ENCODE measurements at regions not wholly inside any gene's neighbourhood (a gene's known extent, or its start where the extent isn't known, plus 50 kb on each side); places are given as distances from the start of the nearest gene placed in this dataset.

DNA sequence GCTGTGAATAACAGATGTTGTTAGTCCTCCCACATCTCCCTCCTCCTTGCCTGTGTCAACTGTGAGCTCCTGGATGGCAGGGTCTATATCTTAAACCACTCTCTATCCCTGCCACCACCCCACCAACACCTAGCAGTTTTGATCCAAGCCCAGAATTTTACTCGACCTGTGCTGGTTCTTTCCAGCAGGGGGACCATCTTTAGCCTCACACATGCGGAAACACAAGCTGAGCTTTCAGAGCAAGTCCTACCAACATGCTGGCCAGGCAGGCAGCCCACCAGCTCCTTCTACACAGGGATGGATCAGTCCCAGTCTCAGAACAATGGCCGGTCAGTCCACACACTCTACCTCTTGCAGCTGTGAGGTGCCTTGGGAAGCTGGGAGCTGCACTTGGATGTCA, 231.5 kb downstream of the NXPE2 start:
- H3K4me3 ChIP-seq (ENCODE audit: insufficient read depth, low read length), result no peak overlapping the region
- H3K27ac ChIP-seq (ENCODE audit: low read depth, low read length), result no peak overlapping the region
- no peaks in the 10 kb centered on the region for H3K36me3 ChIP-seq (ENCODE audit: insufficient read depth, low read length)
- no peaks in the 10 kb centered on the region for H3K27me3 ChIP-seq (ENCODE audit: insufficient read depth, low read length)
- no peak for DNase-seq (ENCODE audit: insufficient read length, low spot score, missing footprints)
- no peaks in the 10 kb centered on the region for H3K79me2 ChIP-seq (ENCODE audit: insufficient read depth, low read length)
- no peak overlapping the region for H3K4me2 ChIP-seq (ENCODE audit: insufficient read depth, low read length)
- TF ChIP-seq, protein P1, sequence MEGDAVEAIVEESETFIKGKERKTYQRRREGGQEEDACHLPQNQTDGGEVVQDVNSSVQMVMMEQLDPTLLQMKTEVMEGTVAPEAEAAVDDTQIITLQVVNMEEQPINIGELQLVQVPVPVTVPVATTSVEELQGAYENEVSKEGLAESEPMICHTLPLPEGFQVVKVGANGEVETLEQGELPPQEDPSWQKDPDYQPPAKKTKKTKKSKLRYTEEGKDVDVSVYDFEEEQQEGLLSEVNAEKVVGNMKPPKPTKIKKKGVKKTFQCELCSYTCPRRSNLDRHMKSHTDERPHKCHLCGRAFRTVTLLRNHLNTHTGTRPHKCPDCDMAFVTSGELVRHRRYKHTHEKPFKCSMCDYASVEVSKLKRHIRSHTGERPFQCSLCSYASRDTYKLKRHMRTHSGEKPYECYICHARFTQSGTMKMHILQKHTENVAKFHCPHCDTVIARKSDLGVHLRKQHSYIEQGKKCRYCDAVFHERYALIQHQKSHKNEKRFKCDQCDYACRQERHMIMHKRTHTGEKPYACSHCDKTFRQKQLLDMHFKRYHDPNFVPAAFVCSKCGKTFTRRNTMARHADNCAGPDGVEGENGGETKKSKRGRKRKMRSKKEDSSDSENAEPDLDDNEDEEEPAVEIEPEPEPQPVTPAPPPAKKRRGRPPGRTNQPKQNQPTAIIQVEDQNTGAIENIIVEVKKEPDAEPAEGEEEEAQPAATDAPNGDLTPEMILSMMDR (IDR thresholded peaks at IDR 0.05; ENCODE audit: extremely low read depth, low read depth, low read length), result no peak
- no peaks in the 10 kb centered on the region for H4K20me1 ChIP-seq (ENCODE audit: insufficient read depth, low read length)
- H3K9me3 ChIP-seq (ENCODE audit: low read depth, low read length), result no peaks in the 10 kb centered on the region
- no peak overlapping the region for H2AFZ ChIP-seq (ENCODE audit: low read length)
- H3K4me1 ChIP-seq (ENCODE audit: insufficient read depth, low read length), result no peaks in the 10 kb centered on the region

DNA sequence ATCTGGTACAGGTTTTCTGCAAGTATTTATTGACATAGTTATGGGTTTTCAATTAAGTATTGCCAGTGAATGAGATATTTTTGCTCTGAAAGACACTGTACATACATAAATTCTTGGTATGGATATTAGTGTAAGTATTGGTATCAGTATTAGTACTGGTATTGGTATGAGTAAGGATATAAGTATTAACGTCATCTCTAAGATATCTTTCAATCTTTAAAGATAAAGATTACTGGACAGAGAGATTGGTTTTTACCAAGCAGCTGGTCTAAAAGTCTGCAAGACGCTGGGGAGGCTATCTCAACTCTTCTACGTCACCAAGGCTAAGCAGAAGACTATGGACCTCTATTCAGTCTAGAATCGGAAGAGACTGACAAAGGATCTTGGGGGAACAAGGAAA, 234.5 kb downstream of the NXPE2 start:
- no peak for DNase-seq (ENCODE audit: insufficient read length, low spot score, missing footprints)
- TF ChIP-seq, protein P1 (IDR thresholded peaks at IDR 0.05; ENCODE audit: extremely low read depth, low read depth, low read length), result no peak
- Histone ChIP-seq H3K4me2 (ENCODE audit: insufficient read depth, low read length) (no peak overlapping the region), H3K9me3 (ENCODE audit: low read depth, low read length) (no peaks in the 10 kb centered on the region), H3K4me3 (ENCODE audit: insufficient read depth, low read length) (no peak overlapping the region), H3K36me3 (ENCODE audit: insufficient read depth, low read length) (no peaks in the 10 kb centered on the region), H3K4me1 (ENCODE audit: insufficient read depth, low read length) (no peaks in the 10 kb centered on the region), H3K27me3 (ENCODE audit: insufficient read depth, low read length) (no peaks in the 10 kb centered on the region), H3K79me2 (ENCODE audit: insufficient read depth, low read length) (no peaks in the 10 kb centered on the region), H2AFZ (ENCODE audit: low read length) (no peak overlapping the region), H3K27ac (ENCODE audit: low read depth, low read length) (no peak overlapping the region), H4K20me1 (ENCODE audit: insufficient read depth, low read length) (no peaks in the 10 kb centered on the region)

DNA sequence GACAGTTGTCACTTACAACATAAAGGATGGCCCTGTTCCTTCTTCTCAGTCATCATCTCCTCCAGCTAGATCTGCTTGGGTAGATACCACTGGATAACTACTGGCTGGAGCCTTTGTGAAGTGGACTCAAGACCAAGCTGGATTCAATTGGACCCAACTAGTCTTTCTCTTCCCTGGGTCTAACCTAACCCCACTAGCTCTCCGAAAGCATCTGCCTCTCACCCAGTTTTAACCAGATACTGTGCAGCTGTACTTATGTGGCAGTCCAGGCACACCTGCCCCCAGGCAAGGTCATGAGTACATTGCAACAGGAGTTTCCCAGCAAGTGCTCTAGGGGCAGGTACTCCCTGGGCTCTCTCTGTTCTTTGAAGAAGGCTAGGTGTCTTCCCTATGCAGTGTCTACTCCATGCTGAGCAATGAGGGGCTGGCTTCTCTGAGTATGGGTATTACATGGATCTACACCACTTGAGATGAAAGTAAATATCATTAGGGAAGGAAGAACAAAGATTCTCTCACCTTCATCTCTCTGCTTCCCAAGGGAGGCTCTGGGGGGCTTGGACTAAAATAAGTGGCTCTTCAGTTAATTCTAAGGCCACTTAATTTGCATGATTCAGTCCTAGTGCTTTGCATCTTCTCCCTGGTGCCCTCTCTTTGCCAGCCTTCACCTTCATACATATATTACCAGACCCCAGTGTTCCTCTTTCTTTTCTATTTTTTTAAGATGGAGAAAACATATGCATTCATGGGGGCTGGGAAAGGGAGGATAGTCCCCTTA, 236.1 kb downstream of the NXPE2 start:
- Histone ChIP-seq H3K36me3 (ENCODE audit: insufficient read depth, low read length) (no peaks in the 10 kb centered on the region), H3K4me3 (ENCODE audit: insufficient read depth, low read length) (no peak overlapping the region), H2AFZ (ENCODE audit: low read length) (no peak overlapping the region), H3K27me3 (ENCODE audit: insufficient read depth, low read length) (no peaks in the 10 kb centered on the region), H3K9me3 (ENCODE audit: low read depth, low read length) (no peaks in the 10 kb centered on the region), H3K4me1 (ENCODE audit: insufficient read depth, low read length) (no peaks in the 10 kb centered on the region), H4K20me1 (ENCODE audit: insufficient read depth, low read length) (no peaks in the 10 kb centered on the region), H3K4me2 (ENCODE audit: insufficient read depth, low read length) (no peak overlapping the region), H3K79me2 (ENCODE audit: insufficient read depth, low read length) (no peaks in the 10 kb centered on the region), H3K27ac (ENCODE audit: low read depth, low read length) (no peak overlapping the region)
- TF ChIP-seq, protein P1 (IDR thresholded peaks at IDR 0.05; ENCODE audit: extremely low read depth, low read depth, low read length), result no peak
- DNase-seq (ENCODE audit: insufficient read length, low spot score, missing footprints), result no peak

- no peaks in the 10 kb centered on the region for H3K36me3 ChIP-seq (ENCODE audit: insufficient read depth, low read length)
- peaks cover 4% of the 10 kb centered on the region for H3K9me3 ChIP-seq (ENCODE audit: low read depth, low read length)
- TF ChIP-seq, protein P1 (IDR thresholded peaks at IDR 0.05; ENCODE audit: extremely low read depth, low read depth, low read length), result no peak
- no peaks in the 10 kb centered on the region for H3K27me3 ChIP-seq (ENCODE audit: insufficient read depth, low read length)
- DNase-seq (ENCODE audit: insufficient read length, low spot score, missing footprints), result no peak
- no peaks in the 10 kb centered on the region for H4K20me1 ChIP-seq (ENCODE audit: insufficient read depth, low read length)
- H3K79me2 ChIP-seq (ENCODE audit: insufficient read depth, low read length), result no peaks in the 10 kb centered on the region
- no peaks in the 10 kb centered on the region for H3K4me1 ChIP-seq (ENCODE audit: insufficient read depth, low read length)
- no peak overlapping the region for H3K4me3 ChIP-seq (ENCODE audit: insufficient read depth, low read length)
- H2AFZ ChIP-seq (ENCODE audit: low read length), result no peak overlapping the region
- H3K27ac ChIP-seq (ENCODE audit: low read depth, low read length), result no peak overlapping the region
- H3K4me2 ChIP-seq (ENCODE audit: insufficient read depth, low read length), result no peak overlapping the region
Observed at GRCh38 chr11:114915871-114916805, 237.8 kb downstream of the NXPE2 start.
